GM23338 (cell line): ENCODE measurements at regions not wholly inside any gene's neighbourhood (a gene's known extent, or its start where the extent isn't known, plus 50 kb on each side); places are given as distances from the start of the nearest gene placed in this dataset.

Experiments used
- CTCF ChIP-seq, 2 experiments: fragments of 200-600 bp in 1 of 2; sonication (generic) in 1 of 2; conservative IDR thresholded peaks; 2 replicates each; pipeline versions ENCODE4 v1.5.1 to v1.6.1; 2016 to 2017; ENCODE audit warnings: antibody characterized with exemption in 2 of 2, low read depth in 2 of 2, mild to moderate bottlenecking in 2 of 2, moderate library complexity in 1 of 2
- EZH2 ChIP-seq: fragments of 200-600 bp; sonication (generic); IDR thresholded peaks from one replicate; pipeline ENCODE4 v1.8.0; 2017; ENCODE audit warnings: antibody characterized with exemption, mild to moderate bottlenecking, low read depth; ENCODE audit not compliant: unreplicated experiment
- POLR2AphosphoS5 ChIP-seq: IDR thresholded peaks from 2 replicates; pipeline ENCODE4 v1.6.1; 2016; ENCODE audit warnings: antibody characterized with exemption, low read depth
- REST ChIP-seq: IDR thresholded peaks from one replicate; pipeline ENCODE4 v1.6.1; 2018; ENCODE audit warnings: antibody characterized with exemption; ENCODE audit not compliant: unreplicated experiment
- STAT1 ChIP-seq: IDR thresholded peaks from one replicate; pipeline ENCODE4 v1.6.1; 2016; ENCODE audit warnings: antibody characterized with exemption; ENCODE audit not compliant: unreplicated experiment

GRCh38 chr1:36696261-36696940 is 213.7 kb upstream of the CSF3R start:
- TF ChIP-seq CTCF (conservative IDR thresholded peaks at IDR 0.05; ENCODE audit: low read depth in 2 of 2) (no peak), REST (no peak), POLR2AphosphoS5 (no peak), EZH2 (no peak), STAT1 (no peak)
